Caco-2 (cell line): ENCODE measurements at regions not wholly inside any gene's neighbourhood (a gene's known extent, or its start where the extent isn't known, plus 50 kb on each side); places are given as distances from the start of the nearest gene placed in this dataset.

Source experiments
- BruUV-seq: library from RNA; stranded (reverse); fragments of 400-500 nt; replicated peaks from 2 replicates; lab custom pipeline; 2021; lab: Mats Ljungman, UMichigan
- CTCF ChIA-PET: fragments of 300-600 bp; sonication (Branson Sonifier 250); formaldehyde crosslinking; loops from one replicate; lab custom pipeline; 2022; ENCODE audit warnings: antibody characterized with exemption; lab: Charles Lee
- POLR2A ChIA-PET: fragments of 300-600 bp; sonication (Branson Sonifier 250); formaldehyde crosslinking; loops from one replicate; lab custom pipeline; 2022; ENCODE audit warnings: antibody characterized with exemption; lab: Charles Lee
- DNase-seq, 2 experiments: peaks; one replicate each; pipeline versions ENCODE4 v3.0.0 to v3.0.0-alpha.2; 2020 to 2022
- H3K27me3 ChIP-seq: replicated peaks from 2 replicates; pipeline ENCODE4 v1.6.0; 2011; ENCODE audit warnings: low read length; ENCODE audit not compliant: control insufficient read depth, insufficient read depth
- H3K36me3 ChIP-seq: 2 replicates; pipeline ENCODE4 v1.5.1; 2011; ENCODE audit warnings: low read length; ENCODE audit not compliant: control insufficient read depth, insufficient read depth
- H3K4me1 ChIP-seq: fragments of 250-450 bp; sonication (Bioruptor Pico); 2 replicates; pipeline ENCODE4 v1.5.1; 2020; ENCODE audit warnings: mild to moderate bottlenecking
- H3K4me3 ChIP-seq: 2 replicates; pipeline ENCODE4 v1.5.1; 2011; ENCODE audit warnings: low read depth, mild to moderate bottlenecking, control low read depth, low read length
- H3K9me3 ChIP-seq: fragments of 250-450 bp; sonication (Bioruptor Pico); 2 replicates; pipeline ENCODE4 v1.5.1; 2020; ENCODE audit warnings: mild to moderate bottlenecking, moderate library complexity
- H3K27ac Mint-ChIP-seq: one replicate; pipeline ENCODE4 v1.8.0; 2022; ENCODE audit warnings: mixed read lengths; ENCODE audit not compliant: unreplicated experiment
- H3K27me3 Mint-ChIP-seq: one replicate; pipeline ENCODE4 v1.8.0; 2022; ENCODE audit warnings: mixed read lengths; ENCODE audit not compliant: insufficient read depth, unreplicated experiment
- H3K36me3 Mint-ChIP-seq: one replicate; pipeline ENCODE4 v1.8.0; 2022; ENCODE audit warnings: mild to moderate bottlenecking, mixed read lengths; ENCODE audit not compliant: insufficient read depth, unreplicated experiment
- H3K4me1 Mint-ChIP-seq: one replicate; pipeline ENCODE4 v1.8.0; 2022; ENCODE audit warnings: low read depth, mixed read lengths; ENCODE audit not compliant: unreplicated experiment
- H3K4me3 Mint-ChIP-seq: one replicate; pipeline ENCODE4 v1.8.0; 2022; ENCODE audit warnings: mild to moderate bottlenecking, moderate library complexity, mixed read lengths; ENCODE audit not compliant: unreplicated experiment
- H3K9me3 Mint-ChIP-seq: one replicate; pipeline ENCODE4 v1.8.0; 2022; ENCODE audit warnings: mixed read lengths; ENCODE audit not compliant: unreplicated experiment
- CTCF ChIP-seq, 2 experiments: fragments of 200-600 bp in 1 of 2; IDR thresholded peaks; 1 replicate in 1 of 2; 2 replicates in 1 of 2; pipeline versions ENCODE4 v1.5.1 to v1.8.0; 2011 to 2022; ENCODE audit warnings: antibody characterized with exemption in 1 of 2, control low read depth in 1 of 2, inconsistent platforms in 1 of 2, low read depth in 1 of 2, low read length in 1 of 2, mild to moderate bottlenecking in 1 of 2, moderate library complexity in 1 of 2; ENCODE audit not compliant: insufficient read depth in 1 of 2, severe bottlenecking in 1 of 2, unreplicated experiment in 1 of 2
- intact Hi-C: fragments of 100-400 bp; cut with micrococcal nuclease; formaldehyde crosslinking; loops from one replicate; pipeline ENCODE4 v1.10.0; 2022; ENCODE audit not compliant: unreplicated experiment

DNA sequence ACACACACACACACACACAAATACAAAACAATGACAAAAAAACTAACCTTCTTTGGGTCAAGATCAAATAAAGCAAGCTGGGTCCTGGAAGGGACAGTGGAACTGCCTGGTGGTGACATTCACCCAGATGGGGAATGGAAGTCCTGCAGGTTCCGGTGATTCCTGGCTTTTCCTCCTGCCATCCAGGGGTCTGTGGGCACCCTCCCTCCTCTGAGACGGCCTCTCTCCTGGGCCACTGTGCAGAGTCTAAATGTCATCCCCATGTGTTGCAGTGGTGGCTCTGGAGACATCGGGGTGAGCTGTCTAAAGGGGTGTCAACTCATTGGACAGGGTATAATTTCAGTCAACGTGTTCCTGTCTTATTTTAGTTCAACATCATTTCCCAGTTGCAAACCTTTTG, 248.2 kb downstream of the ZNF536 start:
- no peak for DNase-seq
- BruUV-seq: no TSS peak
- no peaks in the 10 kb centered on the region for H3K36me3 Mint-ChIP-seq
- no peak for TF ChIP-seq CTCF (IDR thresholded peaks at IDR 0.05; ENCODE audit: insufficient read depth in 1 of 2, low read depth in 1 of 2, low read length in 1 of 2, severe bottlenecking in 1 of 2, unreplicated experiment in 1 of 2)
- POLR2A ChIA-PET: no interaction called here
- H3K27ac Mint-ChIP-seq: no peak overlapping the region
- H3K4me1 ChIP-seq: no peaks in the 10 kb centered on the region
- H3K4me1 Mint-ChIP-seq: no peaks in the 10 kb centered on the region
- no peaks in the 10 kb centered on the region for H3K27me3 ChIP-seq
- no peaks in the 10 kb centered on the region; the same call in 1 of the 2 replicates for H3K9me3 ChIP-seq
- intact Hi-C loops: no loop called here
- CTCF ChIA-PET: no interaction called here
- H3K36me3 ChIP-seq: no peaks in the 10 kb centered on the region
- no peaks in the 10 kb centered on the region for H3K27me3 Mint-ChIP-seq
- H3K4me3 Mint-ChIP-seq: no peak overlapping the region
- H3K9me3 Mint-ChIP-seq: peaks cover 21% of the 10 kb centered on the region
- no peak overlapping the region for H3K4me3 ChIP-seq

GRCh38 chr19:30609656-30610270, 237.6 kb downstream of the ZNF536 start:
- Mint-ChIP-seq H3K27me3 (no peaks in the 10 kb centered on the region), H3K36me3 (no peaks in the 10 kb centered on the region), H3K4me1 (no peaks in the 10 kb centered on the region), H3K9me3 (no peaks in the 10 kb centered on the region), H3K4me3 (no peak overlapping the region), H3K27ac (no peak overlapping the region)
- ChIA-PET POLR2A (no interaction called here), CTCF (no interaction called here)
- no peak for DNase-seq
- intact Hi-C loops: no loop called here
- Histone ChIP-seq H3K27me3 (no peaks in the 10 kb centered on the region), H3K36me3 (no peaks in the 10 kb centered on the region), H3K9me3 (no peaks in the 10 kb centered on the region), H3K4me1 (no peaks in the 10 kb centered on the region), H3K4me3 (no peak overlapping the region)
- TF ChIP-seq CTCF (IDR thresholded peaks at IDR 0.05; ENCODE audit: insufficient read depth in 1 of 2, low read depth in 1 of 2, low read length in 1 of 2, severe bottlenecking in 1 of 2, unreplicated experiment in 1 of 2): no peak
- BruUV-seq: no TSS peak

DNA sequence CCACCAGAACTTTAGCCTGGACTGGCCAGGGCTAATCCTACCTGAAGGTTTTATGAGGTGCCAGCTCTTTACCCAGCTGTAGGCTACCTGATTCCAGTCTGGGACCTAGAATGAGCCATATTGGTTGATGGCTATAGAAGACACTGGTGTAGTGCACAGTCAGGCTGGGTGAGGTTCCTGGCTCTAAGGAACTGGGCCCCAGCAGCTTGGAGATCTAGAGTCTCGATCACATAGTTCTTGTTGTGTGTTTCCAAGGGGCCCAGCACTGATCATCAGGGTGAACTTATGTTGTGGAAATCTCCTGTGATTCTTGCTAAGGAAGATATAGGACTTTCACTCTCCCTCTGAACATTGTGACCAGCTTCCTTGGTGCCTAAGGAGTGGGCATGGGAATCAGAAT, 236.3 kb downstream of the ZNF536 start:
- Histone ChIP-seq H3K4me1 (no peaks in the 10 kb centered on the region), H3K27me3 (no peaks in the 10 kb centered on the region), H3K36me3 (no peaks in the 10 kb centered on the region), H3K9me3 (no peaks in the 10 kb centered on the region), H3K4me3 (no peak overlapping the region)
- ChIA-PET CTCF (no interaction called here), POLR2A (no interaction called here)
- intact Hi-C loops: no loop called here
- Mint-ChIP-seq H3K27ac (no peak overlapping the region), H3K27me3 (no peaks in the 10 kb centered on the region), H3K36me3 (no peaks in the 10 kb centered on the region), H3K4me3 (no peak overlapping the region), H3K4me1 (no peaks in the 10 kb centered on the region), H3K9me3 (no peaks in the 10 kb centered on the region)
- no peak for DNase-seq
- no TSS peak for BruUV-seq
- TF ChIP-seq CTCF (IDR thresholded peaks at IDR 0.05; ENCODE audit: insufficient read depth in 1 of 2, low read depth in 1 of 2, low read length in 1 of 2, severe bottlenecking in 1 of 2, unreplicated experiment in 1 of 2): no peak
